ENCODE measurements at regions not wholly inside any gene's neighbourhood (a gene's known extent, or its start where the extent isn't known, plus 50 kb on each side); places are given as distances from the start of the nearest gene placed in this dataset.

DNA sequence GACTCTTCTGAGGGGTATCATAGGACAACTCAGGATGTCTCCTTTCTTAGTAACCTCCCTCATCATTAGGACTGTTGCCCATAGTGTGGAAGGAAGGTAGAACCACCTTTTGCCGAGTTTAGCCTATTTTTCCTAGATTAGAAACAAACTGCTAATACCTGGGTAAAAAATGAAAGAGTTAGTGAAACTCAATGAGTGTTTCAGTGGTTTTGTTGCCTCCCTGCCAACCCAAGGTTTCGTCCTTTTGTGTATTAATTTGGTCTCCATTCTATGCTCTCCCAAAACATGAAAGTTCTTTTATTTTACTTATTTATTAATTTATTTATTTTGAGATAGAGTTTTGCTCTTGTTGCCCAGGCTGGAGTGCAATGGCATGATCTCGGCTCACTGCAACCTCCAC, 174.9 kb upstream of the KCNJ16 start:
- DNase-seq = no peak

DNA sequence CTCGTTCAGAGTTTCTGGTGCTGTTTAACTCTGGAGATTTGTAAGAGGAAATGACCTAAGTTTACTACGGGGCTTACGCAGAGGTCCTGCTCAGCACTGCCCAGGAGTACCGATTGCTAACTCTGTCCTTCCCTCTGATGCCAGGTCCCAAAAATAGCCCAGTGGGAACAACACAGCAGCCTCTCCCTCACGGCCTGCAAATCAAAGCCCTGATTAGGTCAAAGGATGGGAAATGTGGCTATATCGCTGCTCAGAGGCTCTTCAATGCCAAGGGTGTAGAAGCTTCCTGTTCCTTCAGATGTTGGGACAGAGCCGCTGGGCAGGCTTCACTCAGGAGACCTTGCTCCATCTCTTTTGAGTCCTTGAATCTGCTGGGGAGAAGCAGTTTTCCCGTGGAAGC, 174.2 kb upstream of the KCNJ16 start:
- no peak for DNase-seq

DNA sequence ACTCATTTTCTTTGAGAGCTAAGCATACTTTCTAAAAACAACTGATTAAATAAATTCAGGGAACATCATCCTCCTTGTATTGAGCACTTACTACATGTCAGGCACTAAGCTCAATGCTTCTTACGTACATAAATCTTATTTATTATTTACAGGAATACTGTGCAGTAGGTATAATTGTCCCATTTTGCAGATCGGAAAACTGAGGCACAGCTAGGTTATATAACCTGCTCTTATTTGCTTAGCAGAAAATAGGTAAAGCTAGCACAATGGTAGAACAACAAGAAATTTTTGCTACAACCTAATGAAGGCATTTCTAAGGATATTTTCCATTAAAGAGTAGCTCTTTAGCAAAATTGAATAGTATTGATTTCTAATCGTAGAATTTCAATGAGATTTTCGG, 168.7 kb upstream of the KCNJ16 start:
- DNase-seq = no peak

DNA sequence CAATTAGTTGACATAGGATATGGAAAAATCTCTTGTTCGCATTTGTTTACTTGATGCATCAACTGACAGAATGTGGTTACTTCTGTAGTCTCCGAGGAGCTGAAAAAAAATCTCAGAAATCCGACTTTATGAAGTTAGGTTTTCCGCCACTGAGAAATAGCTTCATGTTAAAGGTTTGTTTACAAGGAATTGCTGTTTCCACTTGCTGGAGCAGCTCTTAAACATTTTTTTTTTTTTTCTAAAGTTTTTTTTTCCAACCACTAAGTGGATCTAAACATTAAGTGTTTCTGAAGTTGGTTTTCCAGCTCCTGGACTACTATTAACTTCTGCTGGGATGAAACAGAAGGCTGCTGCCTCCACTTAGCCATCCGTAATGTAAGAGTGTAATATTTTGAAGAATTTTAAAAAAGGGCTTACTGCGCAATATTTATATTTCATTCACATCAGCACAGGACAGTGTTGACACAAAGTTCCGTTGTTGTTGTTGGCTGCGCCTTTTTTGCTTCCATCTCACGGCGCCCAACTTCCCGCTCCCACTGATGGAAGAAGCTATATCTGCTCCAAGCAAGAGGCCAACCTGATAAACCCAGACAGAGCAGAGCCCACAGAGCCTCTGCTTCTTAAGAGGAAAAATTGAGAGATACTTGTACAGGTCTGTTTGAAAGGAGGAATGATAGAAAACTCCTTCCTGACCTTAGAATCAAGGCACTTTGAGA, 167.7 kb upstream of the KCNJ16 start:
- peak; percentile 54 for DNase-seq

DNA sequence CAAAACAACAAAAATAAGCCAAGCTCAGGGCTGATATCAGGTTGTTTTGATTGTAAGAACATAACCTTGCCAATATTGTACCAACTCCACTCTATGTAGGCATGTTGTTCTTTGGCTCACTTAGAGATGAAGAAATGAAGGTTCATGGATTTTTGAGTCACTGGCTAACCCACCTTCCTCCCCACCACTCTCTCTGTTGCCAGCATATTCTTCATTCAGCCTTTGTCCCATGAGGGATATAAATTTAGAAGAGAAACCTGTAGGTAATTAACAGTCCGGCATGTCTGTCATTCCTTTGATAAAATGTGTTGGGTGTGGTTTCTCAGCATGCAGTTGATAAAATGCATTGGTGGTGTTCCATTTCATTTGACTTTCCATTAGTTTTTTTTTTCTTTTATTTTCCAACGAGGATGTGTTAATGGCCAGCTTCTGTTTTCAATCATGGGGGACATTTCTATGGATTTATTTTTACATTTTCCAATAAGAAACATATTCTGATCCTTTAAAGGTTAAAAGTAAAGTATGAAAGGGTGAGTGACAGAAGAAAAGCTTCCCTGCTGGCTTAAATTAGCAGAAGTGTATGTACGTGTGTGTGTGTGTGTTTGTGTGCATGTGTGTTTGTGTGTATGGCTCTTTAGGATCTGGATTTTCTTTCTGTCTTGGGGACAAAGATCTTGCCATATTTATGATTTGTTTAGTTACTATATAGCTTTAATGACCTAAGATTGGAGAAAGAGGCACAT, 166.2 kb upstream of the KCNJ16 start:
- no peak for DNase-seq

DNA sequence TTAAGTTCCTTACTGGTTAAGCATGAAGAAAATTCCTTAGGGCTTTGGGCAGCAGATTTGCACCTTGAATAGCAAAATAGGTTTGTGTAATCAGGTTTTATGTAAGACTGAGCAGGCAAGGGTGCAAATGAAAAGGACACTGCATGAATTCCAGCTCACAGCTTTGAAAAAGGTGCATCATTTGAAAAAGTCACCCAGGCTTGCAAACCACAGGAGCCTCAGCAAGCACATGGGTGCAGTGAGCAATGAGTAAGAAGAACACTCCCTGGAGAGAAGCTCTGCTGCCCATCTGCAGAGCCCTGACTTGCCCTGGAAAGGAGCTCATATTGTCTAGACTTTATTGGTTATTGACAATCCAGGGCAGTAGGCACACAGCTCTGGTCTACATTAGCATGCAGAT, 165.6 kb upstream of the KCNJ16 start:
- no peak for DNase-seq

DNA sequence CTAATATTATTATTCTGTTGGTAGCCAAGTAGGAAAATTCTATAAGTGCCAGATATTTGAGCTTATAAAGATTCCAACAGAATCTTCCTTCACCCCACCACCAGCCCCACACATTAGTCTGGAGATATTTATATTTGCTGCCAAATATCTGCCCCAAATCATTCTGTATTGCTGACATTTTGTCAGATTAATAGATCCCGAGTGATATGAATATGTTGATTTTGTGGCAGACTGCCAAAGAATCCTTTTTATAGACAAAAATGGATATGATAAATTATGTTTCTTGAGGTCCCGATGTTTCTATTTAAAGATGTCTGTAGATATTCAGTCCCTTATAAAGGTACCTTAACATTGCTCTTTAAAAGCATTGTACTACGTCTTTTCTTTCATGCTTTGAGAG, 162.2 kb upstream of the KCNJ16 start:
- no peak for DNase-seq

DNA sequence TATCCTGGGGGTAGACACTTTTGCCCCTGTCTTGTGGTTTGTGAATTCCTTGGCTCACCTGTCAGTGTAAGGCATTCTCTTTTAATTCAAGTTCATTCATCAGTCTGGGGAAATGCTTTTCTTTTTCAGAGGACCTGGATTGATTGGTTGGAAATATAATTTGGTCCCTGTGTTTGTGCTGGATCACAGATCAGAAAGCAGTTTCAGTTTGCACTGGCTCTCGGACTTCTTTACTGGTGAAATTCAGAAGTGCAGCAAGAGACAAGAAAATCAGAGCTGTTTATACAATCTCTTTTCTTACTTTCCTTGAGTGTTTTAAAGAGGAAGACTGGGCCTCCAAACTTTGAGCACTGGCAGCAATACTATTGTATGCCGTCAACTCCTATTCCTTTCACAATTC, 161.8 kb upstream of the KCNJ16 start:
- peak; percentile 35 for DNase-seq

DNA sequence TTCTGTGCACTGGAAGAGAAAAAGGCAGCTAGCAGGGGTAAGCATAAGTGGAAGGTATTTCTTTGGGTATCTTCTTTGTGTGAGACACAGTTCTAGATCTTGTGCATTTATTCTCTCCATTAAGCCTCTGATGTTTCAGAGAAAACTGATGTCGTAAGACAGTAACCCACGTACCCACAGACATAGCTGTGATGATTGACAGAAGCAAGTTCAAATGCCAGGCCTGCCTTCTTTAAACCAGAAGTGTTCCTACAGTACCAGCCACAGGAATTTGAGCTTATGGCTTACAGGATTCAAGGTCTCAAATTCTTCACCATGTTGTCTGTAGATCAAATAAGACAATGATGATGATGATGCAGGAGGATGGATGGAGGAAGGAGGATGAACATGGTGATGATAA, 161.4 kb upstream of the KCNJ16 start:
- DNase-seq = no peak

DNA sequence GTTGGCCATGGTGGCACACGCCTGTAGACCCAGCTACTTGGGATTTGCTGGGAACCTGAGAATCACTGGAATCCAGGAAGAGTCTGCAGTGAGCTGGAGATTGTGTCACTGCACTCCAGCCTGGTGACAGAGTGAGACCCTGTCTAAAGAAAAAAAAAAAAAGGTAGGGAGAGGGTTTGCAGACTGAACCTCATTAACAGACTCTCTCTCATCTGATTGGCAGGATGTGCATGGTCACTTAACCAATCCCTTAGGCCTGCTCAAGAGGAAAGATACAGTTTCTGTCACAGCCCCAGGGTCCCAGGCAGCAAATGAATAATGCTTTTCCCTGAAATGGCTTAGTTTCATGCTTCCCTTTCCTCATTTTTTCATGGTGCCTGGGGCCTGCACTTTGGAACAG, 160.5 kb upstream of the KCNJ16 start:
- DNase-seq = no peak

DNA sequence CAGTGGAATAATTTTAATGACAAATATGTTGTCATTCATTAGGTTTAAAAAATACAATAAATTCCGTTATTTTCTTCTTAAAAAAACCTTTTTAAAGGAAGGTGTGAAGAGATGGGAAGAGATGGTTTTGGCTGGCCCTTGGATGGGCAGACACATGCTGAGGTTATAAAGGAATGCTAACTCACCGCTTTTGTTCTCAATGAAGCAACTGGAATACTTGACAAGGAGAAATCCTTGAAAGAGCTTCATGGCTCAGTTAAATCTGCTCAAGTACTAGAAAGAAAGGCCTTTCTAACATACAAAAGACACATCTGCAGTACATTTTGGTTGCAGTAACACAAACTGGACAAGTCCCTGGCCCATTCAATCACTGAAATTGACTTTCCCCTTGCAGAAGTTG, 158.3 kb upstream of the KCNJ16 start:
- no peak for DNase-seq

DNA sequence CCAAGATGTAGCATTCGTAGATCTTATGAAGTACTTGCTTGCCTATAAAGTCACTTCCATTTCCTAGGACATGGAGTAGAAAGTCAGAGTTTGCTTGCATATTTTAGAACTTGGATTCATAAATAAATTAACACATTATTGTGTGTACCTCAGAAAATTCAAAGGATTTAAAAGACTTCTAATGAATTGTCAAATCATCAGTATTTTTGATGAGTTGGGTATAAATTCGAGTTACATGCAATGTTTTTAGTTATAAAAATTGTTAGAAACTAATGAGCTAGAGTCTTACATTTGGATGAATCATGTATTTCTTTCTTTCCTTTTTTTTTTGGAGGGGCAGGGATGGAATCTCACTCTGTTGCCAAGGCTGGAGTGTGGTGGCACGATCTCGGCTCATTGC, 156.9 kb upstream of the KCNJ16 start:
- no peak for DNase-seq

DNA sequence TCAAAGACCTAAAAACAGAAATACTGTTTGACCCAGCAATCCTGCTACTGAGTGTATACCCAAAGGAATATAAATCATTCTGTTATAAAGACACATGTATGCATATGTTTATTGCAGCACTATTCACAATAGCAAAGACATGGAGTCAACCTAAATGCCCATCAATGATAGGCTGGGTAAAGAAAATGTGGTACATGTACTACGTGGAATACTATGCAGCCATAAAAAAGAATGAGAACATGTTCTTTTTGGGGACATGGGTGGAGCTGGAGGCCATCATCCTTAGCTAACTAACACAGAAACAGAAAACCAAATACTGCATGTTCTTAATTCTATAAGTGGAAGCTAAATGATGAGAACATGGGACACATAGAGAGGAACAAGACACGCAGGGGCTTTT, 155.2 kb upstream of the KCNJ16 start:
- DNase-seq = no peak

DNA sequence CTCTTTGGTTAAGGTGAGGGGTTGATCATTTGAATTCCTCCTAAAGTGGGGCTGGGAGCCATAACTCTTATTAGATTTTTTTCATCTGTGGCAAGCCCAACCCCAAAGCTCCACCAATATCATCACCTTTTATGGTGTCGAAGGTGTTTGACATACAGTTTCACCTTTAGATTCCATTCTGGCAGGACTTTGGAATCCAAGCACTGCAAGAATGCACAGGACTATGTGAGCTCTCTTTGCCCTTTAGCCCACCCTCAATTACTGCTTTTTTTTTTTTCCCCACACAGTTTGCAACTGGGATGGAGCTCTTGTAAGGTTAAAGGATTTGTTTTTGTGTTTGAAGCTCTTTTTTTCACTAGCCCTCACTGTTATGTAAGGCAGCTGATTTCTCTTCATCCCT, 154.0 kb upstream of the KCNJ16 start:
- no peak for DNase-seq

DNA sequence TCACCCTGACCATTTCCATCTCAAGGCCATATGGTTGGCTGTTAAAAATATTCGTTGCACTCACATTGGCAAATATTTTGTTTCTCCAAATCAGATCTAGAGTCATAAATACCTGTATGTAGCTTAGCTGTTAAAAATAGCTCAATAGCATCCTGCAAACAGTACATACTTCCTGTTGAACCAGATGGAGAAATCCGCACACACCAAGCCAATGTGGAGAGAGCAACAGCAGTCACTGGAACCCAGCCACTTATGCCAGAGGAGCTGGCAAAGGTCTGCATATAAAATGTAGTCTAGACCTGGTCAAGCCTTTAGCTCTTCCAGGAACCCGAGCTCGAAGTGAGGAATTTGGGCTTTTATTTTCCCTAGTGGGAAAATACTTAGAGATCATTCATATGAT, 146.4 kb upstream of the KCNJ16 start:
- no peak for DNase-seq

DNA sequence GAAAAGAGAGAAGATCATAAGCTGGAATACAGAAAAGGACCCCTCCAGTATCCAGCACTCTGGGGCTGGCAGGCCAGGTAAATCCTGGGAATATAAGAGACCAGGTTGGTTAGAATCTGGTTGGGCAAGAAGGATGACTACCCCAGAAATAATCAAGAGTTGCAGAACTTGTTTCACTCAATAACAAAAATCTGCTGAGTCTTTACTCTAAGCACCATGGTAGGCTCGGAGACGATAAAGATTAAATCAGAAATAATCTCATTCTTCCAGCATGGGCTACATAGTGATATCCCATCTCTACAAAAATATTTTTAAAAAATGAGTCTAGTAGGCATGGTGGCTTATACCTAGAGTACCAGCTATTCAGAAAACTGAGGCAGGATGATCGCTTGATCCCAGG, 138.0 kb upstream of the KCNJ16 start:
- DNase-seq = no peak

DNA sequence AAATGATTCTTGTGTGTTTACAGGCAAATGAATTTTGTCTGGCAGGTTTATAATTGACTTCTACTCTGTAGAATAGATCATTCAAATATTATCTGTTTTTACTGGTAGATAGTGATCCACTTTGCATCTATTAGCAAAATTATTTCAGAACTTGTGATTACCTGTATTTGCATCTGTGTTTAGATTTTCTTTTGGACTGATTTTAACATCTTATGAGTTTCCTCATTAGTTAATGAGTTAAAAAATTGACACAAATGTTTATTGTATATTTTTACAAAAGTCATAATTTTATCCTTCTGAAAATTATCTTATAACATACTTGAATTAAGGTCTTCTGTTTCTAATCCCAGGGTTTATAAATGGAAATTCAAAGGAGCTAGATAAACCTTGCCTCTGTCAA, 132.0 kb upstream of the KCNJ16 start:
- no peak for DNase-seq

DNA sequence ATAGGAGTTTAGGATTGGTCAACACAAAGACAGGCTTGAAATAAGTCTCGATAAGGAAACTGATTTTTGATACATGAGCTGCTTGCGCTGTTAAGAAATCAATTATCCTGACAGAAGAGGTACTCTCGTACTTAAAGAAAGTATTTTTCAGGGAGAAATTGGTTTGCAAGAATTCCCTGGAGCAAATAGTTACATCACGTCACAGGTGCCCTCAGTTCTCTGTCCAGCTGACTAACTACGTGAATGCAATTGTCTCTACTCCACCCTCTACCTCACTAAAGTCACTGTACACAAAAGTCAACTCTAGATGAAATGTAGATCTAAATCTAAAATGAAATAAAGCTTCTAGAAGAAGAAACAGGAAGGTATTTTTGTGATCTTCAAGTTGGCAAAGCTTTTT, 130.6 kb upstream of the KCNJ16 start:
- DNase-seq = no peak

DNA sequence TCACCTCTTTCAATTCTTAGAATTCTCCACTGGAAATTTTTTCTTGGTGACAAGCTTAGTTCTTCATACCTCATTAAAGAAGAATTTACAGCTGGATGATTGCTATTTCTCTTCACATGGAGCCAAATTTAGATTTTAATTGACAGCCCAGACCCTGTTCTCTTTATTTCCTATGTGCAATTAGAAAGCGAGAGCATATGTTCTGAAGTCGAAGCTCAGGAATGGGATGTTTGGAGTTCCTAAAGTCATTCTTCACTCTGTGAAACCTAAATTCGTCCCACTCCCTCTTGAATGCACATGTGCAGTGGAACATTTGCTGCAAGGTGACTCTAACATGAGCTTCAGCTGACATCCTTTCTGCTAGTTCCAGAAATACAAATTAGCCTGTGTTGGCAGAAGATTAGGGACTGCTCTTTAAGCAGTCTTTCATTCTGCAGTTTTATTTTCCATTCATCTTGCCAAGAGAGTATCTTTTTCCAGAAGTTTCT, 129.3 kb upstream of the KCNJ16 start:
- peak; percentile 91 for DNase-seq

DNA sequence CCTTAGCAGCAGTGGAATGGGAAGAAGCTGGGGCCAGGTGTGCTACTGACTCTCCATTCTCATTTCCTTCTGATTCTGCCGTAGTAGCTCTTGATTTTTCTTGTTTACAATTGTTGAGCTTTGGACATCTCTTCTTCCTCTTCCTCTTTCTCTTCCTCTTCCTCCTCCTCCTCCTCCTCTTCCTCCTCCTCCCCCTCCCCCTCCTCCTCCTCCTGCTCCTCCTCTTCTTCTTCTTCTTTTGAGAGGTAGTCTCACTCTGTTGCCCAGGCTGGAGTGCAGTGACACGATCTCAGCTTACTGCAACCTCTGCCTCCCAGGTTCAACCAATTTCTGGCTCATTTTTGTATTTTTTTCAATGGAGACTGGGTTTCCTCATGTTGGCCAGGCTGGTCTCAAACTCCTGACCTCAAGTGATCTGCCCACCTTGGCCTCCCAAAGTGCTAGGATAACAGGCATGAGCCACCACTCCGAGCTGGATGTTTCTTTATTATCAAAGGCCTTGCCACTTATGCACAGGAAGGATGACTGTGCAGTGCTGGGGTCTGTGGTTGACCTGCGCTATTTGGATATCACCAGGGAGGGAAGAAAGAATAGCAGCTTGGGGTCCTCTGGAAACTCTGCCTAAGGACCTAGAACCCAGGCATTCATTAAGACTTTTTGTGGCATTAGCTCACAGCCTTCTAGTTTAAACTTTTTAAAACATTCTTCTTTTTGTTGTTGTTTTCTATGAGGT, 127.8 kb upstream of the KCNJ16 start:
- DNase-seq = no peak

DNA sequence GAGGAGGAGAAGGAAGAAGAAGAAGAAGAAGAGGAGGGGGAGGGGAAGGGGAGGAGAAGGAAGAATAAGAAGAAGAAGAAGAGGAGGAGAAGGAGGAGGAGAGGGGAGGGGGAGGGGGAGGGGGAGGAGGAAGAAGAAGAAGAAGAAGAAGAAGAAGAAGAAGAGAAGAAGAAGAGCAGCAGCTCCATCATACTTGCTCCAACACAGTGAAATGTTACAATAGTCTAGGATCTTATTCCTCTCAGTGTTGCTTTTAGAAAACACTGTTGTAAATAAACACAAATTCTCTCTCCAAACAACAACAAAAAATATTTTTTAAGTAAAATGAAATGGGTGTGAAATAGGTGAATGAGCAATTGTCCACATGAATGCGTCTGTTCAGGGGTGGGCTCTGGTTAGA, 126.6 kb upstream of the KCNJ16 start:
- no peak for DNase-seq

DNA sequence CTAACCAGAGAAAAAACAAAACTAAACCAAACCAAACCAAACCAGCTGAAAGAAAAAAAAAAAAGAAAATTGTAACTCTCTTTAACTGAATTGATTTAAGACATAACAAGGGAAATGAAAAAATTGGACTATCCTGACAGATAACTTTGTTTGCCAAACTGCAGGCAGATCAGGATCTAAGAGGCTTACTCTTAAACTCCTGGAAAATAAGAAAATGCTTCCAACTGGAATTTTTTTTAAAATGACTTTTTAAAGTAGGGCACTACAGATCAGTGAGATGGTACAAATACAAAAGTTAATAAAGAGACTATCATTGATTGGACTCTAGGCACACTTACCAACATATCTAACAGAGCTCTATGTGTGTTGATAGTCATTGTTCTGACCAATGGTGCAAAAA, 125.5 kb upstream of the KCNJ16 start:
- DNase-seq = no peak

DNA sequence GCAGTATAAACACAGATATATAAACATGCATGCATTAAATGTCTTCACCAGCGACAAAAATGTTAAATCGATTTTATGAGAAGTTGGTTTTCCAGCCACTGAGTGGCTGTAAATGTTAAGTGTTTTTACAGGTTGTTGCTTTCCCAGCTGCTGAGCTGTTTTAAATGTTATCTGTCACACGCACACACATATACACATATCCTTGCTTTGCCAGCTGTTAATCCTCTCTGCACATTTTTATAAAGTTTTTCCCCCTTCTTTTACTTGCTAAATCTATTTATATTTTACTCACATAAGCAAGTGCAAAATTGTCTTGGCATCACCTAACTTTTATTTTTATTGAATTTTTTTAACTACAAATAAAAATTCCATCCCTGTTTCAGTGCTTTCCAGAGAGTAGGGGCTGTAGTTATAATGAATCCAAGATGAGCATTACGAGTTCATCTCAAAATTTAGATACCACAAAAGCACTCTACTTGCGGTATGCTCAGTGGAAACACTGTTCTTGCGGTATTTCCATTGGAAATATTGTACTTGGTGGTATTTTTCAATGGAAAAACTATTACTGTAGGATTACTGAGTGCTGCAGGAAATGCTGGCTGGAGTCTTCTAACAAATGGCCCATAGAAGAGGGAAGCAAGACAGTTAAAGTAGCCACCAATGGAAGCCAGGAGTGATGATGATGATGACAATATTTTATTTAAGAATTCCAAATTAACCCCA, 124.9 kb upstream of the KCNJ16 start:
- peak; percentile 42 for DNase-seq

Measured in tongue (tissue), 1 donor.